ENCODE measurements at regions not wholly inside any gene's neighbourhood (a gene's known extent, or its start where the extent isn't known, plus 50 kb on each side); places are given as distances from the start of the nearest gene placed in this dataset.

DNA sequence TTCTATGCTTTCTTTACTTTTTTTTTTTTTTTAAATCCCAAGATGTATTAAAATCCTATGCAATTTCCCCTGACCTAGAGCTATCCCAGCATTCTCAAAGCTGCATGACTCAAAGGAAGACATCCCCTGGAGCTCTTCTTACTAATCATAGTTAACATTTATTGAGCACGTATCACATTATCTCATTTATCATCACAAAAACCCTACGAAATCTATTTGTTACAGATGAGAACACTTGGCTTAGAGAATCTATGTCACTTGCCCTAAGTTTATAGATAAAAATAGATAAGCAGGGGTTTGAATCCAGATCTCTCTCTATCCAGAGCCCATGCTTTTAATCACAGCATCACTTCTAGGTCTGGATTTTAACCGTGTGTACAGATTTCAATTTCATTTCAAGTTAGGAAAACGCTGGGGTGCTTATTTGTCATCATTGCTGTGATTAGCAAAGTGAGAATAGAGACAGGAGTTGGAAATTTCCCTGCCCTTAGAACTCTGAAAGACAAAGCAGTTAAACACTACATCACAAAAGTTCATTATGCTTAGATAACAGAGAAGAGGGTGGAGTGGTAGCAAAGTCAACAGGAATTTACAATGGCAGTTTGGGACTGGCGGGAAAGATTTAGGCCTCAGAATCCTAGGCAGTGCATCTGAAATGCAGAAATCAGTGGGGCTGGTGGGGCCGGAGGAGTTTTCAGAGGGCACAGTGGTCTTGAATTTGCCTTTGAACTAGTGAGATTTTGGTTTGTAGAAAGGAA, 177.7 kb upstream of the FRMD6 start:
- DNase-seq (ENCODE audit: low spot score): no peak

DNA sequence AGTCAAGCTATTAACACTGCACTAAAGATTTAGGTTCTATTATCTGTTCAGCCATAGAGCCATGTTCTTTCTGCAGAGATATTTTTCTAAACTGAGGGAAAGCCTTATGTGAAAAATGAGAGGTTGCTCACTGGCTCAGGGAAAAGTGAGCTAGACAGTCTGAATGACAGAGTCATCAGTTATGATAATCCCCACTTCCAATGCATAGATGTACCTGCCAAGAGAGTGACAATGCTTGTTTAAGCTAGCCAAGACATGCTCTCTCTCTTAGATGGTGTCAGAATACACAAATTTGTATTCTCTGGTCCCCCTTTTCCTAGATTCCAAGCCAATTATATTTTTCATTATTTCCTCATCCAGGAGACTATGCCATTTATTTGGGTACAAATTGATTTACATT, 176.9 kb upstream of the FRMD6 start:
- no peak for DNase-seq (ENCODE audit: low spot score)

DNA sequence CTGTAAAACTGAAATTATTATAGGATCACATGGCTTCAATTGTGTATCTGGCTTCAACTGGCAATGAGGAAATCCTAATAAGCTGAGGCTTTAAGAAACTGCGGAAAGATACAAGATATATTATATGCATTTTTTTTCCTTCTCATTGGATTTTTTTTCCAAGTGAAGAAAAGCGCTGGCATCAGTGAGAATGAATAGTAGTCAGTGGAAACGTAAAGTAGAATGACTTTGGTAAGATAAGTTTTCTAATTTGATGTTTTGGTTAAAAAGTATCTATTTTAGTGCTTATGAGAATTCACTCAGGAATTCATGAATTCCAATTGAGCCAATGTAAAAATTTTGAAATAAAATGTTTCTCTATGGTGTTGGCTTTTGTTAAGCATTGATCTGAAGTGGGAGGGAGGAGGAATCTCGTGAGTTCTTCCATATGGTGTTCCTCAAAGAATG, 173.5 kb upstream of the FRMD6 start:
- no peak for DNase-seq (ENCODE audit: low spot score)

DNA sequence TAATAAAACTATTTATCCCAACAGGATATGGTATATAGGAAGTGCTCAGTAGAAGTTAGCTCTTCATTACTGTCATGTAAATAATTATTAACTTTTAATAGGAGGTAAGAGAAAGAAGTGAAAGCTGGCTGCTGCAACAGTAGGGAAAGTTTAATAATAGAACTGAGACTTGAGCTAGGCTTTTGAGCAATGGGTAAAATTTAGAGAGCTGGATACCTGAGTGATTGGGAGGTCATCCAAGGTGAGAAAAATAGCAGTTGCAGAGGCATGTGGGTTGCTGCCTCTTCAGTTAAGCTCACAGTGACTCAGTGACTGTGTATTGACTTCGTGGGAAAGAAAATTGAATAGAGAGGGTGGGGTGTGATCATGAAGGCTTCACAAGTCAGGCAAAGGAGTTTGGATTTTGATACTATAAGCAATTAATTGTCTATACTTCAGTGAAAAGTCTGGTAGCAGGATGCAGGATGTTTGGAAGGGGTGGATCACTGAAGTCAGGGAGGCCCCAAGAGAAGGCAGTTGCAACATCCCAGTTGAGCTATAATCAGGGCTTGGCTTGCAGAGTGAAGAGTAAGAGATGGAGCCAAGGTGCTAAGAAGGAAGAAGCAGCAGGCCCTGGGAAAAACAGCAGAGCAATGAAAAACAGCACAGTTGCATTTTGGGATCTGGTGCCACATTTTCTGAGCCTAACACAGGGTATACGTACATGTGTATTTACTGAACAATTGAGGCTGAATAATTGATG, 172.0 kb upstream of the FRMD6 start:
- peak; percentile 35 for DNase-seq (ENCODE audit: low spot score)

DNA sequence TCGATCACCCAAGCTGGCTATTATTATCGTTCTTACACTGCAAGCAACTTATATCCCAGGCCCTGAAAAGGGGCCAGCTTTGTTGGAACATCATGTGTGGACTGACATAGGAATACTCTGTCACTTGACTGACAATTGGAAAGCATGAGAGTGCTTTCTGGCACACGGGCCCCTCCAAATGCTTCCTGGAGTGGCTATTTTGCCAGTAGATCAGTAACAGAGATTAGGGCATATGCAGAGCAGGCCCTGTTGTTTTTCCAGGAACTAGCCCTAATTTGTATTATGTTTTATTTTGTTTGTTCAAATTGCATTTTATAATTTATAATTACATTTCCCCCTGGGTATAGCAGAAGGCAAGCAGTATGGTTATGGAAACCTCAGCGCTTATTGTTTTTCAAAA, 170.1 kb upstream of the FRMD6 start:
- DNase-seq (ENCODE audit: low spot score): no peak

DNA sequence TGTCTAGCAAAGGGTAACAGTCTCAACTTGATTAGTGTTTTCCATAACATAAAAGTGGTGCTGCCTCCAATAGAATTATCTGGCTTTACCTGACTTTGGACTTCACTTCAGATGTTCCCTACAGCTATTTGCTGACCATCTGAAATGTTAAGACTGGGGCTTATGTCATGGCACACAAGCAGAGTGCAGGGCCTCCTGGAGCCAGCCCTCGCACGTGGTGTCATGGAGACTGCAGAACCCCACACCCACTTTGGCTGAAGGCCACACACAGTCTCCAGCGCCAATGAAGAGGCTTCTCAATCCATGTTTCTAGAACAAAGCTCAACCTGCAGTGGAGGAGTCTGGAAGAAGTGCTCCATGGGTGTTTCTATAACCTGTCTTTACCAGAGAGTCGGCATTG, 169.6 kb upstream of the FRMD6 start:
- DNase-seq (ENCODE audit: low spot score): no peak

DNA sequence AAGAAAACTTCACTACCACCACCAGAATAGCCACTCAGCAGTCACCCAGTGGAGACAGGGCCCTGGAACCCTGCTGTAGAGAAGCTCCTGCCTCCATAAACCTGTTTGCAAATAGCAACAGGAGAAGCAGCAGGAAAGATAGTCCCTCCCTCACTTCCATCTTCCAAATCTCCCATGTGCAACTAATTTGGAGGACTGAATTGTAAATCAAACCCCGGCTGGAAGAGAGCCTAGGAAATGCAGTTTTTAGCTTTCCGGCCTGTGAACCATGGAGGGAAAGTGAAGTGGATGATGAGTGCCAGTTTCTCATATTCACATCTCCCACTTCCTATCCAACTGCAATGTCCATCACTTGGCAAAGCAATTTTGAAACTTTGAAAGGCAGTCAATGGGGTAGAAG, 167.2 kb upstream of the FRMD6 start:
- no peak for DNase-seq (ENCODE audit: low spot score)

DNA sequence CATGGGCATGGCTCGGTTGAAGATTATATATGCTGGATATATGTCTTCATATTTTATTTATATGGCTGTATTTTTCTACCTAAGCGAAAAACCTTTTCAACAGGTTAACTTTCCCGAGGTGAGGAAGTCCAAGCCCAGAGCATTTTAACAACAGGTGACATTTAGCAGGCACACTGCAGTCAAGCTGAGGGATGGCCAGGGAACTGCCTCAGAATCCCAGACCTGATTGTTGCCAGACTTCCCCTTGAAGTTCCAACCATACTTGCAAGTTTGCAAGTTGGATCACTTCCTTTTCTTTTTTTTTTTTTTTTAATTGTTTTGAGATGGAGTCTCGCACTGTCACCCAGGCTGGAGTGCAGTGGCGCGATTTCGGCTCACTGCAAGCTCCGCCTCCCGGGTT, 166.0 kb upstream of the FRMD6 start:
- no peak for DNase-seq (ENCODE audit: low spot score)

DNA sequence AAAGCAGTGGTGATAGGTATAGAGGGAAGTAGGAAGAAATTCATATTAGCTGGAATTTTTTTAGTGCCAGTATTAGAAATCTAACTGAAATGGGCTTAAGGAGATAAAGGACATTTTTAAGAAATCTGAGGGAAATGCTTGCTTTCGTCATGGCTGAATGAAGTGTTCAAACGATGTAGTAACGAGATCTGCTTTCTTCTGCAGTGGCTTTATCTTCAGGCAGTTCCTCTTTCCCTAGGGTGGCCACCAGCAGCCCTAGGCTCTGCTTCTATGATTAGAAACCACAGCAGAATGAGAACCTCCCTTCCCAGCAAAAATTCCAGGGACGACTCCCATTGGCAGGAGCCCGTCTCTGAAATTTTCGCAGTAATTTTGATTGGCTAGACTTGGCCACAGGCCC, 163.9 kb upstream of the FRMD6 start:
- no peak for DNase-seq (ENCODE audit: low spot score)

DNA sequence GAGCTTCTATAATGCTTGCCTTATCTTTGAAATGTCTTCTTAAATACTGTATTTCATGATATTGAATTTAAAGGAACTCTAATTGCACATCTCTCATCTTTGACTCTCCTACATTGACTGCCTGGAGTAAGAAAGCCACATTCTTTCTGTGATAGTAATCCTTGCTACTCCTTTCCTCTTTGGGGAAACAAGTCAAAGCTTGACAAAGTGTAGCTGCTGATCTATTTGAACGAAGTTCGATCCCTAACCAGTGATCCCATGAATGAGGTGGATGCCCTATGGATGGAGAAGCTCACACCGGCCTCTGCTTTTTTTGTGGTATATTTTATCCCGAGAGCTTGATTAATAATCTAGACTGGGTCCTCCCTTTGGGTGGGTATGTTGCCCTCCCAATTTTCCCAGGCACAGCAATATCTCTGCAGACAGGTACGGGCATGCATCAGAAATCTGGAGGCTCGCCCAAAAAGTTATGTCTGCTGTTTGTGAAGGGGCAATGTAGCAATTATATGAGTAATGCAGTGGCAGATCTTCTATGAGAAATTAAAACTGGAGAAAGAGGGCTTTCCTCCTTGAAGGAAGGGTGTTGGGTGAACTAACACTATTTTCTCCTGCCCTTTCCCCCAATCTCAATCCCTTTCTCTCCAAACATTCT, 163.0 kb upstream of the FRMD6 start:
- DNase-seq (ENCODE audit: low spot score): no peak

DNA sequence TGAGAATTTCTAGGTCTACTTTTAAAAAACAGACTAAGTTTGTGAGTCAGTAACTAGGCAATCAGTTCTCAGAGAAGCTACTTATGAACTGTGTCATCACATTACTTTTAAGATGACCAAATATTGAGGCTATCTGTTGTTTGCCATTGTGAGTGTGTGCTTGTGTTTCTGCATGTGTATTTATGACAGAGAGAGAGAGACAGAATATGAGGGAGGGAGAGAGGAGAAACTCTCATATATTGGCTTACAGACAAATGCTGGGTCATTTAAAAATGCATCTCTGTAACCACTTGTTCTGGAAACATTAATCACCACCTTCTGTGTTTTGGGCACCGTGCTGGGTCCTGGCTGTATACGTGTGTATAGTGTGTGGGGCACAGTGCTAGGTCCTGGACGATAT, 161.5 kb upstream of the FRMD6 start:
- DNase-seq (ENCODE audit: low spot score): no peak

DNA sequence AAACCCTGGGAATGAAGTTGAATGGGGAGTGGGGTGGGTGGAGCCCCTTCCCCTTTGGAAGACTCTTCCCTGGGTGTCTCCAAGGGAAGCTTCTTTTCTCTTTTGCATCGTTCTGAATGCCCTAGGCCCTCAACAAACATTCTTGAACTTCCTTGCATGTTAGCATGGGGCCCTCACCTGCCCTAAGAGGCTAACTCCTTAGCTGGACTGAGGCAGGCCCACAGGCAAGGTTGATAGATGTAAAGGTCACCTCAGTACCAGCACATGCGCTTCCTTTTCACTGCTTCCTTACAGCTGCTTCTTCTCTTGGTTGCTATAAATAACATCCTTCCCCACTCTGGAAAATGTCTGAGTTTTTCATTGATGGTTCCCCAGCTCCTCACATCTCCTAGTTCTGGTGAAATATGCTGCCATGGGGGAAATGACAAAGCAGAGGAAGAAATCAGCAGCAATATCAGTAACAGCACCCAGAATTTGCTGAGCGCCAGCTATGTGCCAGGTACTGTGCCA, 160.6 kb upstream of the FRMD6 start:
- DNase-seq (ENCODE audit: low spot score): no peak

DNA sequence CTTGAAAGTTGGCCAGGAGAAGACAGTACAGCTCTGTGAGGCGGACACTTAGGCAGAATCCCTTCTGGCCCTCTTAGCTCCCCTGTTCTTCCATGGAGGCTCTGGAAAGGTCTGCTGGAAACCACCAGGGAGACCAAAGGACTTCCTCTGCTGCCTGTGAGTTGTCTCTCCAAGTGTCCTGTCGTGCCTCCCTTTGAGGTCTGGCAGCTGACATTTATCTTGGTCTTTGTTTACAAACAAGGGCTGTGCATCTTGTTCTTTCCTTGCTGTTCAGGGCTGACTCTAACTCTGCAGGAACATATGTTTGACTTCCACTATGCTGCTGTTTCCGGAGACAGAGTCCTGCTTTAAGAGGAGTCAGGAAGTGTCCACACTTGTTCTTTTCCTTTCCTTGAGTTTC, 159.9 kb upstream of the FRMD6 start:
- DNase-seq (ENCODE audit: low spot score): no peak

DNA sequence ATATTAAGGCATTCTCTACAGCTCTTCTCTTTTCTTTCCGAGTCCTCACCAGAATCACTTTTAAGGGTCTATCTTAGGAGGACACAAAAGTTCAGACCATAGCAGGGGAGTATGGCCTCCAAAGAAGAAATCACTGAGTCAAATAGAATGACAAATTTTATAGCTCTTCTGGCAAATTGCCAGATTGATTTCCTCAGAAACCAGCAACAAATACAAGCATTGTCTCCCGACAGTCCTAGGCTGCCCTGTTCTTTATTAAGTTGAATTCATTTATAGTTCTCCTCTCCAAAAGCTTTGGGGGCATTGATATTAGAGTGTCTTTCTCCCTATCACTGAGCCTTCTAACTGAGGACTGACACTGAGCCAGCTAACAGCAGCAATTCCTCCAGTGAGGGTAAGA, 156.4 kb upstream of the FRMD6 start:
- no peak for DNase-seq (ENCODE audit: low spot score)

DNA sequence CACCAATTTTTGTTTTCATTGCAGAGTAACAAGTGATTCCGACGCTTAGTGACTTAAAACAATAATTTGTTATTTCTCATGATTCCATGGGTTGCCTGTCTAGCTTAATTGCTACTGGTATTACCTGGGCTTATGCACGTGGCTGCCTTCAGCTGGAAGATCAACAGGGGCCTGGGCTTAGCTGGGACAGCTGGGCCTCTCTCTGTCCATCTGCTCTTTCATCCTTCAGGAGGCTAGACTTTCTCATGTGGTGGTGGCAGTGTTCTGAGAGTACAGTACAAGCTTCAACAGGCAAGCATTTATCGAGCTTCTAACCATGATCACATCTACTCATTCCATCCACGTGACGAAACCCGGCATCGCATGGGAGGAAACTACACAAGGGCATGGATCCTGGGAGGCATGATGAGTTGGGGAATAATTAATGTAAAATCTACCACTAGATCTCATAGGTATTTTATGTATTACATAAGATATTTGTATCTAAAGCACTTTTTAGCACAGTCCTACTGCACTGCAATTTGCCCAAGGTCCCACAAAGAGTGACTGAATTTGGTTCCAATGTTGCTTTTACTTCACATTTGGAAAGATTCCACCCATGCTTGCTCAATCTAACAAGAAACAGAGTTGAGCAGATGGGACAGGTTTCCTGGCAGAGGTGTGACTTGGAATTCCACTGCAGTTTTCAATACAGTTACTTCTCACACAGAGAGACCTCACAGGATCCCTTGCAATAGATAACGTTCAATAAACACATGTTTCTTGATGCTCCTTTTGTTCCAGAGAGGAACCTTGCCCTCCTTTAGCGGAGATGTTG, 153.1 kb upstream of the FRMD6 start:
- DNase-seq (ENCODE audit: low spot score): no peak

DNA sequence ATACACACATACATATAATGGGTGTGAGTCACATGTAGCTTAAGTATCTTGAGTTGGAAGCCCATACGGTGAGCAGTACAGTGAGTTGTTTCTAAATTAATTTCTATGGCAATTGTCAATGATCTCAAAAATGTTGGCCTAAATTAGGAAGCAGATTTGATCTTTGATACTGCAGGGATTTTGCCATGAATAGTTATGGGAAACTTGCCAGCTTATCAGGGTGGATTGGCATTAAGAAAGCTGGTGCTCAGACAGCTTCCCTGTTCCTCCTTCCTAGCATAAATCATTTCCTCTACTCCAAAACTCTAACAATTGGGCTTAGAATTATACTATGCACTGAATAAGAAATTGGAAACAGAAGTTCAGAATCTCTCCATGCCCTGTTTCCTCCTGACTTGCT, 150.9 kb upstream of the FRMD6 start:
- no peak for DNase-seq (ENCODE audit: low spot score)

DNA sequence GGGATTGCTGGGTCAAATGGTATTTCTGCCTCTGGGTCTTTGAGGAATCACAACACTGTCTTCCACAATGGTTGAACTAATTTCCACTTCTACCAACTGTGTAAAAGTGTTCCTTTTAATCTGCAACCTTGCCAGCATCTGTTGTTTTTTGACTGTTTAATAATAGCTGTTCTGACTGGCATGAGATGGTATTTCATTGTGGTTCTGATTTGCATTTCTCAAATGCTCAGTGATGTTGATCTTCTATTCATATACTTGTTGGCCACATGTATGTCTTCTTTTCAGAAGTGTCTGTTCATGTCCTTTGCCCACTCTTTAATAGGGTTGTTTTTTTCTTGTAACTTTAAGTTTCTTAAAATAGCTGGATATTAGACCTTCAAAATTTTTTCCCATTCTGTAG, 150.0 kb upstream of the FRMD6 start:
- no peak for DNase-seq (ENCODE audit: low spot score)

DNA sequence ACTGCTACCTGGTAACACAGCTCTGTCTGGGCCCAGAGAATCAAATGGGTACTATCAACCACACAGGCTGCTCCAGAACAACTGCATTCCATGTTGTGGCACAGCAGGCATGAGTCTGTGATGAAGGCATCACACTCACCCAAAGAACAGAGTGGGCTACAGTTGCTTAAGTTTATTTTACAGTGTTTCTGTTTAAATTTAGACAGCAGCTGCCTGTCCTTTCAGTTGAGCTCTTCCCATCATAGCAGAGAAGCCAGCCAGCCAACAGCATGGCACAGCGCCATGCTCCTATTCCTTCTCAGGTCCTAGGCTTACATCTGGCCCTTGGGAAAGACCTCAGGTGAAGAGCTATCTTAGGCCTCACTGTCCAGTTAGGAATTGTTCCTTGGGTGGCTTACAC, 147.0 kb upstream of the FRMD6 start:
- DNase-seq (ENCODE audit: low spot score): no peak

DNA sequence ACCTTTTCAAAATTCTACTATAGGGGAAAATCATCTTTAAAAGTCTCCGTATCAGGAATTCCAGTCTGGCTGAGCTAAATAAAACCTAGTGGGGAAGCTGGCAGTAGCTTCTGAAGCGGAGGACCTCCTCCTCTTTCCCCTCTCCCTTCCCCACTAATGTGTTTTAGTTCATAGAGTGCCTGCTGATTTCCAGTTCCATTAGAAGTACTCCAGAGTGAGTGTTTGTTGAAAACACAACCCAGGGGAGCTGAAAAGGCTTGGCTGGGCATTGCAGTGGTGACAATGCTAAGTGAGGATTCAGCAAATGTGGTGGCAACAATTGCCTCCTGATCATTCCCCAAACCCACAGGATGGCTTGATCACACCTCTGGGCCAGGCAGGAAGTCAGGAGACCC, 144.2 kb upstream of the FRMD6 start:
- peak; percentile 15 for DNase-seq (ENCODE audit: low spot score)

DNA sequence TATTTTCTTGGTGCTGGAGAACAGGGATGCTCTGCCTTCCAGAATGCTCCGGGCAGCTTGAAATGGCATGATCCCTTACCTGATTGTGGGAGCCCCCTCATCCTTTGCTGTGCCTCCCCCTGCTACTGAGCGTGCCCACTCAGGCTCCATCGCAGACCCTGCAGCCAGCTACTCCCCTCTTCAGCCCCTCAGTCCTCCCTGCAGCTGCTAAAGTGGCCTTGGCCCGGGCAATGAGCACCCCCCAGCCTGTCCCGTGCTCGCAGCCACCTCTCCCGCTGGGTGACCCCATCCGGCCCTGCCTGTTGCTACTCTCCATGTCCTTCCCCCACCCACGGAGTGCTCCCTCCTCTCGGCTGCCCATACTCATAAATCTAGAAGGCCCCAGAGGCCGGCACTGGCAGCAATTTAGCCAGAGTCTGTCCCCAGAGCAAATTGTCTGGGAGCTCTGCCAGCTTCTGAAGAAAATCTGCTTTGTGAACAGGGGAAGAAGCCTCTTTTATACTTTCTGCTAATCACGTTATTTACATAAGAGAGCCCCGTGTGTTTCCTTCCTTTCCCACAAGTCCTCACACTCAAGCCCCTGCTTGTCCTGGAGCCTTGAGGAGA, 143.7 kb upstream of the FRMD6 start:
- DNase-seq (ENCODE audit: low spot score): peak; percentile 70

DNA sequence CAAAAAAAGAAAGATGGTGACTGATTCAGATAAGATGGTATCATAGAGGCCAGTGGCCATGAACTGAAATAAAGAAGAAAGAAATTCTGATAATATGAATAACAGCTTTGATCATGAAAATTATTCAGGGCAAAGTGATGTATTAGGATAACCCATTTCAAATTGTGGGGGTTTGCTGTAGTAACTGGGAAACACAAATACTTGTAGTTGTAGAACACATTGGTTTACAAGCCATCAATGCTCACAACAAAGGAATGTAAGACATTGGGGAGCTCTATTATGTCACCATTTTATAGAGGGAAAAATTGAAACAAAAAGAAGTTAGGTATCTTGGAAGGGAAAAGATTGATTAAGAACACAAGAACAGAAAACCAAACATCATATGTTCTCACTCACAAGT, 140.4 kb upstream of the FRMD6 start:
- no peak for DNase-seq (ENCODE audit: low spot score)

DNA sequence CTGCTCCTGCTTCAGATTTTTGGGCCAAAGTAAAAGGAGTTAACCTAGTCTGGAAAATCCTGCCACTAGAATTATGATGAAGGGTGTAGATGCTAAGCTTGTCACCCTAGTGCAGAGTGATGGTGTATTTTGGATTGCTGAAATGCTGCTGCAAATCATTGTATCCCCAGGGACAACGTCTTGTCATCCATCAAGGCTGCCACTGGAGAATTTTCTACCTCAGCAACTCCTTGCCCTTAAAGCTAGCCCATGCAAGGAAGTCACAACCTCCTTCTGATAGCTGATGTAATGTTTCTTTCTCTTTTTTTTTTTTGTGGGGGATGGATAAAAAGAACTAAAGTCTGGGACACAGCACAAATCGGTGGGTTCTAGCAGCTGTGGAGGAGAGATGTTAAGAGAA, 139.4 kb upstream of the FRMD6 start:
- no peak for DNase-seq (ENCODE audit: low spot score)

All from putamen (tissue), 1 donor.